MM.1S (cell line): ENCODE measurements at regions not wholly inside any gene's neighbourhood (a gene's known extent, or its start where the extent isn't known, plus 50 kb on each side); places are given as distances from the start of the nearest gene placed in this dataset.

Experiments used
- DNase-seq: peaks from one replicate; pipeline ENCODE4 v3.0.0-alpha.2; 2015
- H2AFZ ChIP-seq: fragments of 300-600 bp; sonication (generic); 2 replicates; pipeline ENCODE4 v1.6.0; 2016; ENCODE audit warnings: antibody characterized with exemption, low read length
- H3F3A ChIP-seq: fragments of 300-600 bp; sonication (generic); 2 replicates; pipeline ENCODE4 v1.6.1; 2016; ENCODE audit warnings: mild to moderate bottlenecking, antibody characterized with exemption, low read length, moderate library complexity, mixed read lengths; ENCODE audit not compliant: insufficient read depth
- H3K27ac ChIP-seq: fragments of 300-600 bp; sonication (generic); 2 replicates; pipeline ENCODE4 v1.5.1; 2016; ENCODE audit warnings: mild to moderate bottlenecking, low read length
- H3K27me3 ChIP-seq: fragments of 300-600 bp; sonication (generic); replicated peaks from 2 replicates; pipeline ENCODE4 v1.6.0; 2016; ENCODE audit warnings: low read length; ENCODE audit not compliant: insufficient read depth
- H3K36me3 ChIP-seq: fragments of 300-600 bp; sonication (generic); replicated peaks from 2 replicates; pipeline ENCODE4 v1.6.1; 2016; ENCODE audit warnings: mild to moderate bottlenecking, low read length, mixed read lengths; ENCODE audit not compliant: insufficient read depth
- H3K4me1 ChIP-seq: fragments of 300-600 bp; sonication (generic); 2 replicates; pipeline ENCODE4 v1.6.1; 2016; ENCODE audit warnings: low read length, mixed read lengths
- H3K4me2 ChIP-seq: fragments of 300-600 bp; sonication (generic); 2 replicates; pipeline ENCODE4 v1.6.0; 2016; ENCODE audit warnings: low read depth, low read length
- H3K4me3 ChIP-seq: fragments of 300-600 bp; sonication (generic); 2 replicates; pipeline ENCODE4 v1.5.1; 2016; ENCODE audit warnings: low read length, mixed read lengths
- H3K79me2 ChIP-seq: fragments of 300-600 bp; sonication (generic); 2 replicates; pipeline ENCODE4 v1.6.1; 2016; ENCODE audit warnings: mixed run types, low read length, mixed read lengths
- H3K9ac ChIP-seq: fragments of 300-600 bp; sonication (generic); 2 replicates; pipeline ENCODE4 v1.6.1; 2016; ENCODE audit warnings: low read length, mixed read lengths
- H3K9me2 ChIP-seq: fragments of 300-600 bp; sonication (generic); replicated peaks from 2 replicates; pipeline ENCODE4 v1.6.1; 2016; ENCODE audit warnings: mild to moderate bottlenecking, low read length, mixed read lengths; ENCODE audit not compliant: insufficient read depth
- H3K9me3 ChIP-seq: fragments of 300-600 bp; sonication (generic); replicated peaks from 2 replicates; pipeline ENCODE4 v1.6.1; 2016; ENCODE audit warnings: mild to moderate bottlenecking, low read length, mixed read lengths; ENCODE audit not compliant: insufficient read depth
- H4K20me1 ChIP-seq: fragments of 300-600 bp; sonication (generic); 2 replicates; pipeline ENCODE4 v1.6.1; 2016; ENCODE audit warnings: mild to moderate bottlenecking, low read length, moderate library complexity, mixed read lengths; ENCODE audit not compliant: insufficient read depth
- CTCF ChIP-seq: fragments of 300-600 bp; sonication (generic); IDR thresholded peaks from 2 replicates; pipeline ENCODE4 v1.5.1; 2016; ENCODE audit warnings: antibody characterized with exemption, low read length, mixed read lengths
- EZH2 ChIP-seq: fragments of 300-600 bp; sonication (generic); optimal IDR thresholded peaks from 2 replicates; pipeline ENCODE3; 2017; ENCODE audit warnings: low read depth, mild to moderate bottlenecking, antibody characterized with exemption, low read length, mixed read lengths
- EZH2phosphoT487 ChIP-seq: fragments of 300-600 bp; sonication (generic); IDR thresholded peaks from 2 replicates; pipeline ENCODE4 v1.6.1; 2018; ENCODE audit warnings: antibody characterized with exemption, low read length

GRCh38 chrX:95893636-95894035, 791.0 kb upstream of the DIAPH2 start:
- no peak overlapping the region for H3K27ac ChIP-seq
- H3K9ac ChIP-seq, result no peak overlapping the region
- no peaks in the 10 kb centered on the region for H4K20me1 ChIP-seq
- H3K36me3 ChIP-seq, result no peaks in the 10 kb centered on the region
- H3K4me3 ChIP-seq, result no peak overlapping the region
- no peaks in the 10 kb centered on the region for H3F3A ChIP-seq
- DNase-seq, result no peak
- no peaks in the 10 kb centered on the region for H3K79me2 ChIP-seq
- no peak overlapping the region for H2AFZ ChIP-seq
- no peaks in the 10 kb centered on the region for H3K27me3 ChIP-seq
- no peaks in the 10 kb centered on the region for H3K9me2 ChIP-seq
- no peaks in the 10 kb centered on the region for H3K9me3 ChIP-seq
- TF ChIP-seq EZH2, result no peak
- no peak for TF ChIP-seq CTCF
- H3K4me2 ChIP-seq, result no peak overlapping the region
- no peaks in the 10 kb centered on the region for H3K4me1 ChIP-seq

- TF ChIP-seq EZH2phosphoT487, result no peak
- TF ChIP-seq EZH2, result no peak
- no peak for TF ChIP-seq CTCF
- no peaks in the 10 kb centered on the region for H3K79me2 ChIP-seq
- no peak overlapping the region for H3K9ac ChIP-seq
- H3K9me3 ChIP-seq, result no peaks in the 10 kb centered on the region
- H3K27me3 ChIP-seq, result no peaks in the 10 kb centered on the region
- H3F3A ChIP-seq, result no peaks in the 10 kb centered on the region
- DNase-seq, result no peak
- no peaks in the 10 kb centered on the region for H3K9me2 ChIP-seq
- no peaks in the 10 kb centered on the region for H3K36me3 ChIP-seq
- H3K27ac ChIP-seq, result no peak overlapping the region
- H4K20me1 ChIP-seq, result no peaks in the 10 kb centered on the region
- no peaks in the 10 kb centered on the region for H3K4me1 ChIP-seq
- H3K4me2 ChIP-seq, result no peak overlapping the region
- H2AFZ ChIP-seq, result no peak overlapping the region
- no peak overlapping the region for H3K4me3 ChIP-seq
Measured at GRCh38 chrX:95903490-95903889, 781.2 kb upstream of the DIAPH2 start.

GRCh38 chrX:95903975-95904374, 780.7 kb upstream of the DIAPH2 start:
- H3F3A ChIP-seq, result no peaks in the 10 kb centered on the region
- H3K9me2 ChIP-seq, result no peaks in the 10 kb centered on the region
- H3K4me2 ChIP-seq, result no peak overlapping the region
- no peak for DNase-seq
- no peak overlapping the region for H3K4me3 ChIP-seq
- no peak overlapping the region for H2AFZ ChIP-seq
- H3K79me2 ChIP-seq, result no peaks in the 10 kb centered on the region
- H3K27ac ChIP-seq, result no peak overlapping the region
- TF ChIP-seq CTCF (no peak), EZH2 (no peak), EZH2phosphoT487 (no peak)
- H3K9ac ChIP-seq, result no peak overlapping the region
- no peaks in the 10 kb centered on the region for H3K27me3 ChIP-seq
- H3K4me1 ChIP-seq, result no peaks in the 10 kb centered on the region
- no peaks in the 10 kb centered on the region for H3K36me3 ChIP-seq
- no peaks in the 10 kb centered on the region for H4K20me1 ChIP-seq
- no peaks in the 10 kb centered on the region for H3K9me3 ChIP-seq

- no peaks in the 10 kb centered on the region for H4K20me1 ChIP-seq
- no peaks in the 10 kb centered on the region for H3K79me2 ChIP-seq
- no peaks in the 10 kb centered on the region for H3K36me3 ChIP-seq
- no peak overlapping the region for H3K4me3 ChIP-seq
- H3K4me1 ChIP-seq, result no peaks in the 10 kb centered on the region
- no peaks in the 10 kb centered on the region for H3K9me3 ChIP-seq
- no peak for DNase-seq
- TF ChIP-seq EZH2, result no peak
- TF ChIP-seq EZH2phosphoT487, result no peak
- TF ChIP-seq CTCF, result no peak
- no peaks in the 10 kb centered on the region for H3K9me2 ChIP-seq
- H3F3A ChIP-seq, result no peaks in the 10 kb centered on the region
- H3K27me3 ChIP-seq, result no peaks in the 10 kb centered on the region
- no peak overlapping the region for H2AFZ ChIP-seq
- no peak overlapping the region for H3K4me2 ChIP-seq
- H3K27ac ChIP-seq, result no peak overlapping the region
- no peak overlapping the region for H3K9ac ChIP-seq
Measured at GRCh38 chrX:95907081-95907480, 777.6 kb upstream of the DIAPH2 start.
